K562 (cell line): ENCODE measurements at regions not wholly inside any gene's neighbourhood (a gene's known extent, or its start where the extent isn't known, plus 50 kb on each side); places are given as distances from the start of the nearest gene placed in this dataset.

Experiments used
- BRD9 ChIP-seq: fragments of 450-650 bp; IDR thresholded peaks from 2 replicates; pipeline ENCODE4 v1.6.1; 2018; ENCODE audit warnings: low read depth; ENCODE audit not compliant: partially characterized antibody
- ERF ChIP-seq: fragments of 450-650 bp; formaldehyde crosslinking; IDR thresholded peaks from 2 replicates; pipeline ENCODE4 v1.4.0; 2020; ENCODE audit warnings: mild to moderate bottlenecking, mixed read lengths
- ESRRA ChIP-seq: fragments of 450-650 bp; IDR thresholded peaks from 2 replicates; pipeline ENCODE4 v1.6.1; 2014; ENCODE audit warnings: low read depth, mild to moderate bottlenecking, moderate library complexity, borderline replicate concordance
- GATAD2A ChIP-seq: fragments of 450-650 bp; IDR thresholded peaks from 2 replicates; pipeline ENCODE4 v1.6.1; 2017
- GMEB1 ChIP-seq: fragments of 250-450 bp; sonication (Bioruptor Pico); IDR thresholded peaks from 2 replicates; pipeline ENCODE4 v1.4.0; 2020; ENCODE audit warnings: mild to moderate bottlenecking
- GTF2A2 ChIP-seq: IDR thresholded peaks from 2 replicates; pipeline ENCODE4 v1.6.1; 2016; ENCODE audit warnings: mild to moderate bottlenecking, missing genetic modification characterization, missing compliant biosample characterization
- KLF6 ChIP-seq: fragments of 250-450 bp; sonication (Bioruptor Pico); IDR thresholded peaks from 2 replicates; pipeline ENCODE4 v1.4.0; 2020; ENCODE audit warnings: mild to moderate bottlenecking, moderate library complexity, borderline replicate concordance
- MEIS2 ChIP-seq: fragments of 450-650 bp; IDR thresholded peaks from 2 replicates; pipeline ENCODE4 v1.6.1; 2014; ENCODE audit warnings: mild to moderate bottlenecking; ENCODE audit not compliant: partially characterized antibody
- POLR2G ChIP-seq: fragments of 200-400 bp; formaldehyde crosslinking; IDR thresholded peaks from 2 replicates; pipeline ENCODE4 v1.6.1; 2017; ENCODE audit warnings: low read depth, mild to moderate bottlenecking, antibody characterized with exemption, low read length, moderate library complexity
- RBM25 ChIP-seq: fragments of 200-400 bp; formaldehyde crosslinking; IDR thresholded peaks from 2 replicates; pipeline ENCODE4 v1.6.1; 2018; ENCODE audit warnings: low read length, low read depth, moderate library complexity; ENCODE audit not compliant: severe bottlenecking
- SAFB2 ChIP-seq: fragments of 200-400 bp; formaldehyde crosslinking; IDR thresholded peaks from 2 replicates; pipeline ENCODE4 v1.6.1; 2018; ENCODE audit warnings: borderline replicate concordance, low read length, low read depth, moderate library complexity; ENCODE audit not compliant: severe bottlenecking
- SIRT6 ChIP-seq: IDR thresholded peaks from one replicate; pipeline ENCODE4 v1.6.1; 2012; ENCODE audit warnings: low read depth, mild to moderate bottlenecking, control low read depth, inconsistent platforms, low read length, moderate library complexity
- SUPT5H ChIP-seq: fragments of 450-650 bp; IDR thresholded peaks from 2 replicates; pipeline ENCODE4 v1.6.1; 2016
- TAF1 ChIP-seq: IDR thresholded peaks from 2 replicates; pipeline ENCODE4 v1.6.1; 2011; ENCODE audit warnings: mild to moderate bottlenecking, low read length, moderate library complexity; ENCODE audit not compliant: insufficient read depth, control insufficient read depth, severe bottlenecking; ENCODE audit errors: extremely low read depth
- USF1 ChIP-seq: sonication (generic); formaldehyde crosslinking; IDR thresholded peaks from 2 replicates; pipeline ENCODE4 v1.9.0; 2022; ENCODE audit warnings: mild to moderate bottlenecking, missing genetic modification reagents
- ZBTB26 ChIP-seq: fragments of 450-650 bp; formaldehyde crosslinking; IDR thresholded peaks from 2 replicates; pipeline ENCODE4 v1.4.0; 2022; ENCODE audit warnings: missing genetic modification characterization
- ZBTB34 ChIP-seq: fragments of 250-450 bp; sonication (Bioruptor Pico); IDR thresholded peaks from 2 replicates; pipeline ENCODE4 v1.8.0; 2021; ENCODE audit warnings: mild to moderate bottlenecking, moderate library complexity
- ZFP1 ChIP-seq: fragments of 450-650 bp; formaldehyde crosslinking; IDR thresholded peaks from 2 replicates; pipeline ENCODE4 v1.4.0; 2020; ENCODE audit warnings: mild to moderate bottlenecking, mixed read lengths
- ZNF277 ChIP-seq: fragments of 250-450 bp; sonication (Bioruptor Pico); IDR thresholded peaks from 2 replicates; pipeline ENCODE4 v1.8.0; 2022; ENCODE audit warnings: inconsistent platforms, mild to moderate bottlenecking, moderate library complexity, borderline replicate concordance
- ZNF57 ChIP-seq: fragments of 450-650 bp; formaldehyde crosslinking; IDR thresholded peaks from 2 replicates; pipeline ENCODE4 v1.4.0; 2020; ENCODE audit warnings: mild to moderate bottlenecking, moderate library complexity
- ZNF766 ChIP-seq: fragments of 200-800 bp; sonication (Bioruptor generic); conservative IDR thresholded peaks from 2 replicates; pipeline ENCODE4 v1.6.1; 2016; ENCODE audit warnings: missing genetic modification characterization, missing compliant biosample characterization
- ZNF77 ChIP-seq: fragments of 250-450 bp; sonication (Bioruptor Pico); IDR thresholded peaks from 2 replicates; pipeline ENCODE4 v1.5.0; 2020

GRCh38 chr1:143720087-143721023 lies 251.4 kb downstream of the FAM72C start (continued):
- TF ChIP-seq GMEB1 (no peak), ZNF277 (CRISPR knock-in tag) (no peak), MEIS2 (peak; percentile 100), POLR2G (peak; percentile 65), GATAD2A (no peak), ZNF57 (no peak), ZBTB34 (CRISPR knock-in tag) (no peak), ERF (peak; percentile 83; the same call in 1 of the 2 replicates), ZFP1 (CRISPR knock-in tag) (no peak), ZNF766 (CRISPR knock-in tag) (no peak; the same call in none of the 2 replicates), ZNF77 (CRISPR knock-in tag) (no peak), ZBTB26 (CRISPR knock-in tag) (peak; percentile 91; the same call in 1 of the 2 replicates), KLF6 (no peak), GTF2A2 (tag) (peak; percentile 75), ESRRA (peak; percentile 58), SUPT5H (peak; percentile 91), RBM25 (no peak), USF1 (no peak), BRD9 (no peak), SIRT6 (no peak), SAFB2 (no peak), TAF1 (no peak)
